HUES64 (cell line): ENCODE measurements at regions not wholly inside any gene's neighbourhood (a gene's known extent, or its start where the extent isn't known, plus 50 kb on each side); places are given as distances from the start of the nearest gene placed in this dataset.

ENCODE experiments used
- H3K27ac ChIP-seq: 2 replicates; pipeline ENCODE4 v1.7.0; 2013; ENCODE audit warnings: low read depth, low read length, inconsistent platforms
- H3K27me3 ChIP-seq: 2 replicates; pipeline ENCODE4 v1.6.1; 2013; ENCODE audit warnings: mild to moderate bottlenecking, low read length; ENCODE audit not compliant: insufficient read depth
- H3K36me3 ChIP-seq: 2 replicates; pipeline ENCODE4 v1.6.1; 2013; ENCODE audit warnings: mild to moderate bottlenecking, low read length; ENCODE audit not compliant: insufficient read depth
- H3K4me1 ChIP-seq: 2 replicates; pipeline ENCODE4 v1.6.1; 2013; ENCODE audit warnings: mild to moderate bottlenecking, low read length, moderate library complexity; ENCODE audit not compliant: insufficient read depth
- H3K4me3 ChIP-seq: 2 replicates; pipeline ENCODE4 v1.5.1; 2013; ENCODE audit warnings: mild to moderate bottlenecking, low read length, moderate library complexity
- H3K9ac ChIP-seq: 2 replicates; pipeline ENCODE4 v1.6.1; 2013; ENCODE audit warnings: mild to moderate bottlenecking, low read depth, low read length
- H3K9me3 ChIP-seq: 2 replicates; pipeline ENCODE4 v1.6.1; 2013; ENCODE audit warnings: low read depth, low read length; ENCODE audit not compliant: insufficient read depth
- WGBS: fragments of 150-250, 120-280 bp; methylation state at CpG from one replicate; pipeline ENCODE4 v1.1.7; 2013; ENCODE audit warnings: missing lambda C conversion rate; 5-methylcytosine and 5-hydroxymethylcytosine counted together

- no peak overlapping the region for H3K9ac ChIP-seq
- H3K27ac ChIP-seq, result no peak overlapping the region
- 95% methylated on average over 2 of the region's 2 CpGs for WGBS
- H3K4me1 ChIP-seq, result no peaks in the 10 kb centered on the region
- no peaks in the 10 kb centered on the region for H3K36me3 ChIP-seq
- H3K9me3 ChIP-seq, result peaks cover 94% of the 10 kb centered on the region
- H3K27me3 ChIP-seq, result no peaks in the 10 kb centered on the region
- H3K4me3 ChIP-seq, result no peak overlapping the region
Measured at GRCh38 chr11:50394017-50394416, 361.3 kb downstream of the OR4C45 start.

DNA sequence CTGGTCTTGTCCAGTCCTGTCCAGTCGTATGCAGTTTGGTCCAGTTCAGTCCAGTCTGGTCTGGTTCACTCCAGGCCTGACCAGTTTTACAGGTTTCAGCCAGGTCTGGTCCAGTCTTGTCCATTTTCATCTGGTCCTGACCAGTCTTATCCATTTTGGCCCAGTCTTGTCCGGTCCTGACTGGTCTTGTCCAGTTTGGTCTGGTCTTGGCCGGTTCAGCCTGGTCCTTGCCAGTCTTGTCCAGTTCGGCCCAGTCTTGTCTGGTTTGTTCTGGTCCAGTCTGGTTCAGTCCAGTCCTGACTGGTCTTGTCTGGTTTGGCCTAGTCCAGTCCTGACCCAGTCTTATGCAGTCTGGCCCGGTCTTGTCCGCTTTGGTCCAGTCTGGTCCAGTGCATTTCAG is 380.2 kb downstream of the OR4C45 start:
- Histone ChIP-seq H3K27ac (no peak overlapping the region), H3K36me3 (no peaks in the 10 kb centered on the region), H3K27me3 (no peaks in the 10 kb centered on the region), H3K4me1 (no peaks in the 10 kb centered on the region), H3K4me3 (no peak overlapping the region), H3K9me3 (no peaks in the 10 kb centered on the region; the same call in none of the 2 replicates), H3K9ac (no peak overlapping the region)
- WGBS, result 76% methylated on average over 6 of the region's 6 CpGs

DNA sequence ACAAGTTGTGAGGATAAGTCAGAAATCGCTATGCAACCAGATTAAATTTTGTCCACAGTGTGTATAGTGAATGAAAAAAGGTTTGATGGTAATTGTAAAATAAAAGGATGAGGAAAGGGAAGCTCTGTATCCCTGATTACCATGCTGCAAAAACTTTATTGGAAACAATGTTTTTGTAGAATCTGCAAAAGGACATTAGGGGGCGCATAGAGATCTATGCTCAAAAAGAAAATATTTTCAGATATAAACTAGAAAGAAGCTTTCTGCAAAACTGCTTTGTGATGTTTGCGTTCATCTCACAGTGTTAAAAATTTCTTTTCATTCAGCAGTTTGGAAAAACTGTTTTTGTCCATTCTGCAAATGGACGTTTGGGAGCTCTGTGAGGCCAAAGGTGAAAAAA is 390.5 kb downstream of the OR4C45 start:
- H3K9ac ChIP-seq, result no peak overlapping the region
- H3K27ac ChIP-seq, result no peak overlapping the region
- no peaks in the 10 kb centered on the region for H3K4me1 ChIP-seq
- no peaks in the 10 kb centered on the region for H3K27me3 ChIP-seq
- no peaks in the 10 kb centered on the region; the same call in none of the 2 replicates for H3K9me3 ChIP-seq
- no peak overlapping the region for H3K4me3 ChIP-seq
- WGBS, result 58% methylated on average over 3 of the region's 4 CpGs
- H3K36me3 ChIP-seq, result no peaks in the 10 kb centered on the region
